Heart left ventricle (tissue), 13 donors: ENCODE measurements at regions not wholly inside any gene's neighbourhood (a gene's known extent, or its start where the extent isn't known, plus 50 kb on each side); places are given as distances from the start of the nearest gene placed in this dataset.
"Not testable (repeated sequence)": the region's sequence is repeated elsewhere in the genome, so short reads cannot be mapped to it uniquely, and the experiment has no call there.

Source experiments
- POLR2A ChIP-seq, 2 donors: fragments of 450-650 bp; IDR thresholded peaks; one replicate each; pipeline ENCODE4 v1.6.1; 2017; ENCODE audit warnings: antibody characterized with exemption in 2 of 2, mild to moderate bottlenecking in 2 of 2, moderate library complexity in 2 of 2
- TF ChIP-seq, protein P1 (sequence below), 12 donors: fragments of 200-600 bp; sonication (generic) in 4 of 12; IDR thresholded peaks; one replicate each; pipeline versions ENCODE4 v1.5.0 to v1.8.0; 2018 to 2022; ENCODE audit warnings: antibody characterized with exemption in 12 of 12, mild to moderate bottlenecking in 5 of 12
- donor health status: ischemic (EF 13 %, LVEDD 7.1; RV severe dilation, severe dysfunction).
- donor health status: DM: no; HTN: yes; CAD: no.
- donor health status: DM: no; HTN: no; CAD: no.
- donor health status: ischemic (EF 25% LVEDD 6.9; RV normal size, moderate dysfunction).
- donor health status: ischemic (EF 25% LVEDD 5.7; RV mildly dilated, moderate dysfunction).
- donor health status: ischemic (EF 35%, LVEDD 5.7; RV mildly dilated, moderate dysfunction).
- donor health status: nonischemic (EF 11% LVEDD 7.7; RV severe dilation, severe dysfunction).
- donor health status: DM: yes; HTN: yes; CAD: no.
- donor health status: PGD.
- donor health status: ischemic (EF 29% LVEDD 5.4; RV normal size, mild dysfunction).
- donor health status: nonischemic (EF 23%, LVEDD 6.1; RV moderate dilation, normal function).

- TF ChIP-seq, protein P1, sequence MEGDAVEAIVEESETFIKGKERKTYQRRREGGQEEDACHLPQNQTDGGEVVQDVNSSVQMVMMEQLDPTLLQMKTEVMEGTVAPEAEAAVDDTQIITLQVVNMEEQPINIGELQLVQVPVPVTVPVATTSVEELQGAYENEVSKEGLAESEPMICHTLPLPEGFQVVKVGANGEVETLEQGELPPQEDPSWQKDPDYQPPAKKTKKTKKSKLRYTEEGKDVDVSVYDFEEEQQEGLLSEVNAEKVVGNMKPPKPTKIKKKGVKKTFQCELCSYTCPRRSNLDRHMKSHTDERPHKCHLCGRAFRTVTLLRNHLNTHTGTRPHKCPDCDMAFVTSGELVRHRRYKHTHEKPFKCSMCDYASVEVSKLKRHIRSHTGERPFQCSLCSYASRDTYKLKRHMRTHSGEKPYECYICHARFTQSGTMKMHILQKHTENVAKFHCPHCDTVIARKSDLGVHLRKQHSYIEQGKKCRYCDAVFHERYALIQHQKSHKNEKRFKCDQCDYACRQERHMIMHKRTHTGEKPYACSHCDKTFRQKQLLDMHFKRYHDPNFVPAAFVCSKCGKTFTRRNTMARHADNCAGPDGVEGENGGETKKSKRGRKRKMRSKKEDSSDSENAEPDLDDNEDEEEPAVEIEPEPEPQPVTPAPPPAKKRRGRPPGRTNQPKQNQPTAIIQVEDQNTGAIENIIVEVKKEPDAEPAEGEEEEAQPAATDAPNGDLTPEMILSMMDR (IDR thresholded peaks at IDR 0.05) = not testable (repeated sequence)
- TF ChIP-seq POLR2A (IDR thresholded peaks at IDR 0.05) = not testable (repeated sequence)
These were observed 839.0 kb downstream of the REEP3 start for GRCh38 chr10:64360240-64360639.
